HG03432 (cell line): ENCODE measurements at regions not wholly inside any gene's neighbourhood (a gene's known extent, or its start where the extent isn't known, plus 50 kb on each side); places are given as distances from the start of the nearest gene placed in this dataset.

ENCODE experiments used
- ATAC-seq: cut with Tn5 transposase; IDR thresholded peaks from one replicate; pipeline ENCODE4 v1.9.1; 2021; ENCODE audit warnings: mild to moderate bottlenecking, moderate library complexity; ENCODE audit not compliant: unreplicated experiment

- ATAC-seq: no peak
These were observed 988.3 kb upstream of the LRFN5 start for GRCh38 chr14:40618225-40618898.

GRCh38 chr14:40616579-40616978, 990.1 kb upstream of the LRFN5 start:
- ATAC-seq: no peak

GRCh38 chr14:40601063-40601462, 1005.6 kb upstream of the LRFN5 start:
- ATAC-seq: no peak

- no peak for ATAC-seq
These were observed 1007.0 kb upstream of the LRFN5 start for GRCh38 chr14:40599725-40600124.

GRCh38 chr14:40581264-40581663, 1025.4 kb upstream of the LRFN5 start:
- no peak for ATAC-seq

GRCh38 chr14:40576880-40577478, 1029.7 kb upstream of the LRFN5 start:
- no peak for ATAC-seq

GRCh38 chr14:40574780-40575179, 1031.9 kb upstream of the LRFN5 start:
- ATAC-seq: no peak

GRCh38 chr14:40525314-40525713, 1081.4 kb upstream of the LRFN5 start:
- ATAC-seq: no peak

- peak; percentile 56 for ATAC-seq
These were observed 1083.6 kb upstream of the LRFN5 start for GRCh38 chr14:40523123-40523522.

GRCh38 chr14:40494483-40494882, 1062.2 kb upstream of the FBXO33 start:
- no peak for ATAC-seq

GRCh38 chr14:40487824-40488223, 1055.6 kb upstream of the FBXO33 start:
- no peak for ATAC-seq

- no peak for ATAC-seq
These were observed 1053.5 kb upstream of the FBXO33 start for GRCh38 chr14:40485688-40486087.

- no peak for ATAC-seq
These were observed 1043.8 kb upstream of the FBXO33 start for GRCh38 chr14:40476005-40476404.

GRCh38 chr14:40467969-40468368, 1035.7 kb upstream of the FBXO33 start:
- ATAC-seq: no peak

- no peak for ATAC-seq
These were observed 1032.3 kb upstream of the FBXO33 start for GRCh38 chr14:40464531-40464930.

GRCh38 chr14:40463886-40464285, 1031.7 kb upstream of the FBXO33 start:
- no peak for ATAC-seq

- ATAC-seq: no peak
These were observed 1020.4 kb upstream of the FBXO33 start for GRCh38 chr14:40452674-40453073.

GRCh38 chr14:40447017-40447416, 1014.8 kb upstream of the FBXO33 start:
- ATAC-seq: peak; percentile 79

- no peak for ATAC-seq
These were observed 1012.8 kb upstream of the FBXO33 start for GRCh38 chr14:40445020-40445419.

- no peak for ATAC-seq
These were observed 1004.3 kb upstream of the FBXO33 start for GRCh38 chr14:40436551-40436950.

- ATAC-seq: peak; percentile 92
These were observed 985.7 kb upstream of the FBXO33 start for GRCh38 chr14:40417777-40418401.

GRCh38 chr14:40416565-40416964, 984.3 kb upstream of the FBXO33 start:
- no peak for ATAC-seq
